AG04449 (cell line): ENCODE measurements at regions not wholly inside any gene's neighbourhood (a gene's known extent, or its start where the extent isn't known, plus 50 kb on each side); places are given as distances from the start of the nearest gene placed in this dataset.
"Not testable (repeated sequence)": the region's sequence is repeated elsewhere in the genome, so short reads cannot be mapped to it uniquely, and the experiment has no call there.

Source experiments
- CTCF ChIA-PET: fragments of 350-600 bp; formaldehyde crosslinking; extraction: SDS; loops from one replicate; lab custom pipeline; 2021; ENCODE audit warnings: antibody characterized with exemption; lab: Yijun Ruan, JAX
- POLR2A ChIA-PET: fragments of 400-600, 350-600 bp; formaldehyde crosslinking; extraction: SDS; loops from one replicate; lab custom pipeline; 2020; ENCODE audit warnings: antibody characterized with exemption, inconsistent platforms; lab: Yijun Ruan, JAX
- DNase-seq: peaks from one replicate; pipeline ENCODE4 v3.0.0-alpha.2; 2010; ENCODE audit warnings: low read depth, low spot score
- H3K4me3 ChIP-seq: 2 replicates; pipeline ENCODE4 v1.5.1; 2011; ENCODE audit warnings: low read depth, mild to moderate bottlenecking, control low read depth, low read length
- TF ChIP-seq, protein P1 (sequence below): IDR thresholded peaks from one replicate; pipeline ENCODE4 v1.5.1; 2011; ENCODE audit warnings: mild to moderate bottlenecking, moderate library complexity, low read length, control low read depth, inconsistent platforms; ENCODE audit not compliant: insufficient read depth; ENCODE audit errors: missing control alignments

DNA sequence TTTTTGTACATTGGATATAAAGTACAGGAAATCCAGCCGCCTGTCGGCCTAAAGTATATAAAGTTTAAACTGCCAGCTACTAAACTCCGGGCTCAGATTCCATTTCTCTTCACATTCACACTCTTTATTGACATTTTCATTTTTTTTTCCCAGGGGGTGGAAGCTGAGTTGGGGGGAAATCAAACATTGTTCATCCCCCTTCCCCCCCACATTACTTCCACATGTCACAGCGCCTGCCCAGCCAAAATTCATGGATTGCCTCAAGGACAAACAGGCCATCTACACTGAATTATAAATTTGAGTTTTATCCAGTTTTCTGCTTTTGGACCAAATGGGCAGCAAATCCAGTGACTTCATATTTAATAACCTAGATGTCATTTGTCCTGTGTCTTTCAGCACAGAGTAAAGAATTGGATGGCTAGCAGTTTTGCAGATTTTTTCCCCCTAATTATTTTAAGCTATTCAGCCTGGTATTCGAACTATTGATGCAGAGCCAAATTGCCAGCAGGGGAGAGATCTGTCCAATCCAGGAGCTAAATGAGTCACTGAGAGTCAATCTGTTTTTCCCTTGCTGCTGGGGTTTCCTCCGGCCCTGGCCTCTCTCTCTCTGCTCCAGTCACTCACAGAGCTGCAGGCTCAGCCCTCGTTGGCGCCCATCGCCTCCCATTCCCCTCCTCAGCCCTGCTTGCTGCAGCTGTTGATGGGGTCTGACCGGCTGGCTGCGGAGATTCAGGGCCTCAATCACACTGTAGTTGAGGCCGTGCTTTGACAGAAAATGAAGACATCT is 98.0 kb downstream of the LMO4 start:
- H3K4me3 ChIP-seq = no peak overlapping the region
- ChIA-PET POLR2A (no interaction called here), CTCF (interaction anchor here (1.7 kb wide), 1 partner anchor 28 kb away, joined by 3 read pairs; no protein-coding TSS in a partner anchor)
- DNase-seq = no peak
- TF ChIP-seq, protein P1, sequence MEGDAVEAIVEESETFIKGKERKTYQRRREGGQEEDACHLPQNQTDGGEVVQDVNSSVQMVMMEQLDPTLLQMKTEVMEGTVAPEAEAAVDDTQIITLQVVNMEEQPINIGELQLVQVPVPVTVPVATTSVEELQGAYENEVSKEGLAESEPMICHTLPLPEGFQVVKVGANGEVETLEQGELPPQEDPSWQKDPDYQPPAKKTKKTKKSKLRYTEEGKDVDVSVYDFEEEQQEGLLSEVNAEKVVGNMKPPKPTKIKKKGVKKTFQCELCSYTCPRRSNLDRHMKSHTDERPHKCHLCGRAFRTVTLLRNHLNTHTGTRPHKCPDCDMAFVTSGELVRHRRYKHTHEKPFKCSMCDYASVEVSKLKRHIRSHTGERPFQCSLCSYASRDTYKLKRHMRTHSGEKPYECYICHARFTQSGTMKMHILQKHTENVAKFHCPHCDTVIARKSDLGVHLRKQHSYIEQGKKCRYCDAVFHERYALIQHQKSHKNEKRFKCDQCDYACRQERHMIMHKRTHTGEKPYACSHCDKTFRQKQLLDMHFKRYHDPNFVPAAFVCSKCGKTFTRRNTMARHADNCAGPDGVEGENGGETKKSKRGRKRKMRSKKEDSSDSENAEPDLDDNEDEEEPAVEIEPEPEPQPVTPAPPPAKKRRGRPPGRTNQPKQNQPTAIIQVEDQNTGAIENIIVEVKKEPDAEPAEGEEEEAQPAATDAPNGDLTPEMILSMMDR = no peak

DNA sequence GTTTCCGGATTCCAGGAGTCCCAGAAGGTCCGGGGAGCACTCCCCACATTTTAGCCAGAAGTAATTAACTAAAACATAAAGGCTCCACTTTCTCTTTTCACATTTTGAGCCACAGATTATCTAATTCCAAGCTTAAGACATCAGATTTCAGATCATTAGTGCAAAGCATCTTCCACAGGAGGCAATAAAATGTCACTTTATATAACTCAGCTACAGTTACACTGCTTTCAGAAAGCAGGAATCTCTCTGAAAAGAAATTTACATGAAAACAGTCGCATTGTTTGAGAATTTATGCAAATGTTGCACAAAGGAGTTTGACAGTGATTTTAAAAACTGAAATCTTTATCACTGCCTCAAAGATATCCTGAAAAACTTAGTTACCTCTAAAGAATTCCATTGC is 99.7 kb downstream of the LMO4 start:
- ChIA-PET CTCF (interaction anchor here (0.7 to 1.5 kb wide), 2 partner anchors 10 to 26 kb away, joined by 3 read pairs; no protein-coding TSS in a partner anchor), POLR2A (no interaction called here)
- DNase-seq = no peak
- TF ChIP-seq, protein P1 = no peak
- H3K4me3 ChIP-seq = no peak overlapping the region

DNA sequence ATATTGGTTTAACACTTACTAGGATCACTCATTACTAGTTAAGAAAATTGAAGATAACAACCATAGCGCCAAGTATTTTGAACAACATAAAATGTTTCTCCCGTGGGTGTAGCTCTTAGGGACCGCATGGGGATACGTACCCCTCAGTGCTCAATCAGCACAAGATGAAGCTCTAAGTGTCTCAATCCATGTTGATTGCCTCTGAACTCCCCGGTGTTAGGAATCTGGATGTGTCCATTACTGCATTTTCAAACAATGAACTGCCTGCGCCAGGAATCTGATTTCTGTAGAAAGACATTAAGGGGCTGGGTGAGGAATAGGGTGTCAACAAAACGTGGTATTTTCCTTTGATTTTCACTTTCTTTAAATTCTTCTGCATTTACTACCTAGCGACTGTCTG is 100.2 kb downstream of the LMO4 start:
- H3K4me3 ChIP-seq = no peak overlapping the region
- TF ChIP-seq, protein P1 = no peak
- no peak for DNase-seq
- ChIA-PET POLR2A (no interaction called here), CTCF (interaction anchor here (1.5 kb wide), 1 partner anchor 10 kb away, joined by 3 read pairs; no protein-coding TSS in a partner anchor)

DNA sequence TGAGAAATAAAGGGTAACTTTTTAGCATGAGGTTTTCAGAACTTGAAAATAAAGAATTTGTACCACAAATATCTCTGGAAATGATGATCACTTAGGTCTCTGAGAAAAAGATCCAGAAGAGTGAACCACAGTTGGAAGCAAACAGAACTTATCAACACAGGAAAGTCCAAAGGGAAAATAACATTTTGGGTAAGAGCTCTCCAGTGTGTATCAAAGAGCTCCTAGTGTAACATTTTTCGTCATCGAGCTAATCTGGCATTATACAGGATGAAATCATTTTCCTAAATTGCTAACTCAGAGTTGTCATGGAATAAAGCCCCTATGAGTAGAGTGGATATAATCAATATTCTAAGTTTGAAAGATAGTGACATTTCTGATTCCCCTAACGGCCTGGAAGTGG is 104.0 kb downstream of the LMO4 start:
- no peak overlapping the region for H3K4me3 ChIP-seq
- CTCF ChIA-PET = no interaction called here

DNA sequence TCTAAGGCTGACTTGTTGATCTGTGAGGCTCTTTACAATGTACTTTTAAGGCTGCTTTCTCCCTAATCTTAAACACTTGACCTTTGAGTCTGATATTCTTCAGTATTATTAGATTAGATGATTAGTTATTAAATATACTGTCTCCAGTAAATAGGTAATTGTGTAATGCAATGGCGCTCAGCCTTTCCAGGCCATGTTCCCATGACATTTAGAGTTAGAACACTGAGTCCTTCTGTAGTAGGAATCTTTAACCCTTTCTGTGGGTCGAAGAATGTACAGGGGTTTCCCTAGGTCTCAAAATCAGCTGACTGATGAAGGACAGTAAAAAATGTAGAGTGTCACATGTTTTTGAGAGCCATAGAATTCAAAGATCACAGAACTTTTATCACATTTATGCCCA is 104.4 kb downstream of the LMO4 start:
- DNase-seq, POLR2A ChIA-PET, CTCF ChIA-PET: not testable (repeated sequence)

More for the DNA sequence above, 104.0 kb downstream of the LMO4 start:
- POLR2A ChIA-PET = no interaction called here
- TF ChIP-seq, protein P1 = no peak
- no peak for DNase-seq

DNA sequence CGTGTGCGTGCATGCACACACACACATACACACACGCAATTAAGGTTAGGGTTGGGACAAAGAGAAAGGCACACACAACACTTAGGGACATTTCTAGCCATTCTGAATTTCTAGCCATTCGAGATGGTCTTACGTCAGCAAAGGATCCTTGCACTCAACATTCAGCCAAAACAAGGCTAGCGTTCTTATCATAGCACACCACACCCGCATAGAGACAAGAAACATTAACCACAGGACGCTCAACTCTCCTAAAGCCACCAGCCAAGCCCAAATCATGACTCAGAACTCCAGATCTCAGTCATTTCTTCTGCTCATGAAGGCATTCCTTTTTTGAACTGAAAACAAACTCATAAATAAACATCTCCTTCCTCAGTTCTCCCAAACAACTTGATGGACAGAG is 106.8 kb downstream of the LMO4 start:
- TF ChIP-seq, protein P1 = no peak
- no peak for DNase-seq
- POLR2A ChIA-PET = no interaction called here
- no peak overlapping the region for H3K4me3 ChIP-seq
- CTCF ChIA-PET = no interaction called here

More for the DNA sequence above, 104.4 kb downstream of the LMO4 start:
- H3K4me3 ChIP-seq = not testable (repeated sequence)

DNA sequence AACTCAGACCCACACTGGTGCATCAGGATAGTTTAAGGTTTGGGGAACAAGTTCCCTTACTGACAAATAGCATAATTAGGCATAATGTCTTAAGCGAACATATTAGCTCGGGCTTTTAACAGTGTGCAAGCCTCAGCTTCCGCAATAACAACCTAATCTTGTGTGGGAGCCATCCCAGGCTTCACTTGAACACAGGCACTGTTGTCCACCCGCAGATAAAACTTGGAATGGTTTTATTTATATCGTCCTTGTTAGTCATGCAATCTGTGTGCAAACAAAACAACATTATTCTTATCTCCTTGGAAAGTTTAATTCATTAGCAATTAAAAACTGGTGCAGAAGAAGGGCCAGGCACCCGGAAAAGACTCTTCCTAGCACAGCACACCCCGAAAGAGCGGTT is 107.4 kb downstream of the LMO4 start:
- CTCF ChIA-PET = not testable (repeated sequence)

More for the DNA sequence above, 107.4 kb downstream of the LMO4 start:
- POLR2A ChIA-PET, H3K4me3 ChIP-seq, DNase-seq: not testable (repeated sequence)
